ENCODE measurements at regions not wholly inside any gene's neighbourhood (a gene's known extent, or its start where the extent isn't known, plus 50 kb on each side); places are given as distances from the start of the nearest gene placed in this dataset.

DNA sequence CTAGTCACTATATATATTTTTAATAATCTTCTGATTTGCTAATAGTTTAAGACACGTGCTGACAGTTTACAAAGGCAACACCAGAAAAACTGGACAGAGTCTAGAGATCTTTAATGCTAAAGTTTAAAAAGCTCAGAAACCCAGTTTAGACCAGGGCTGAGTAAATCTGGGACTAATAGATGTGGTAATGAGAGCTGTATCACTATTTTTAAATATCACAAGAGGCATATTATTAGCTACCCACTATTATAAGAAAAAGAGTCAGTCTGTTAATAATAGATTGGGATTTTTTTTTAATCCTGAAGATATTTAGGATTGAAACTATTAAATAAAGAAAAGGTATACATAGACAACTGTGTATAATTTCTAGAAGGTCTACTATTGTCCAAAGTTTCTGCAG, 299.9 kb downstream of the ZEB2 start:
- no peak overlapping the region for H3K4me2 ChIP-seq (ENCODE audit: insufficient read depth, insufficient read length, low read length)
- no peaks in the 10 kb centered on the region for H3K27me3 Mint-ChIP-seq (ENCODE audit: low read depth)

More for the DNA sequence above, 299.9 kb downstream of the ZEB2 start:
- H3K79me1 ChIP-seq (ENCODE audit: insufficient read depth, low read depth, low read length, poor library complexity, severe bottlenecking), result no peaks in the 10 kb centered on the region
- H2BK120ac ChIP-seq (ENCODE audit: low read depth, low read length, poor library complexity, severe bottlenecking), result no peak overlapping the region
- no peak overlapping the region for H2BK15ac ChIP-seq (ENCODE audit: low read depth, low read length)
- H2BK12ac ChIP-seq (ENCODE audit: insufficient read length, low read depth, low read length), result no peak overlapping the region
- H3K27me3 ChIP-seq (ENCODE audit: insufficient read depth, low read length), result no peaks in the 10 kb centered on the region
- no peak overlapping the region for H3K14ac ChIP-seq (ENCODE audit: insufficient read depth, low read length)
- no peak for DNase-seq
- no peaks in the 10 kb centered on the region for H4K20me1 ChIP-seq (ENCODE audit: control insufficient read depth, insufficient read depth, insufficient read length)
- H3K23me2 ChIP-seq (ENCODE audit: insufficient read length, low read depth, low read length, poor library complexity, severe bottlenecking), result no peaks in the 10 kb centered on the region
- H4K91ac ChIP-seq (ENCODE audit: insufficient read length, low read depth, low read length), result no peak overlapping the region
- H4K8ac ChIP-seq (replicated peaks; ENCODE audit: insufficient read length, low read depth, low read length), result no peak overlapping the region
- H3K56ac ChIP-seq (ENCODE audit: insufficient read length, low read depth, low read length), result no peak overlapping the region
- Mint-ChIP-seq H3K4me1 (no peaks in the 10 kb centered on the region; a peak in 2 of 4 replicates), H3K27ac (no peak overlapping the region), H3K36me3 (ENCODE audit: insufficient read depth in 1 of 3, low read depth in 3 of 3) (no peaks in the 10 kb centered on the region), H3K9me3 (no peaks in the 10 kb centered on the region), H3K4me3 (no peak overlapping the region)
- H3K4me1 ChIP-seq (ENCODE audit: insufficient read depth, low read length), result no peaks in the 10 kb centered on the region
- H3T11ph ChIP-seq (ENCODE audit: low read length), result no peak overlapping the region
- no peak overlapping the region for H3K4ac ChIP-seq (ENCODE audit: low read depth, low read length)
- H3K18ac ChIP-seq (ENCODE audit: insufficient read length, low read depth, low read length), result no peak overlapping the region
- H3K9ac ChIP-seq (ENCODE audit: extremely low read depth, insufficient read length, low read length), result no peak overlapping the region
- no peak overlapping the region for H2BK20ac ChIP-seq (ENCODE audit: low read depth, low read length, poor library complexity, severe bottlenecking)
- H2AK5ac ChIP-seq (ENCODE audit: insufficient read length, low read length), result no peak overlapping the region
- no peak overlapping the region for H4K5ac ChIP-seq (ENCODE audit: insufficient read length, low read depth, low read length)
- H3K9me3 ChIP-seq (ENCODE audit: control insufficient read depth, low read depth, low read length), result no peaks in the 10 kb centered on the region
- H3K23ac ChIP-seq (ENCODE audit: insufficient read length, low read depth, low read length), result no peak overlapping the region
- TF ChIP-seq, protein P1, sequence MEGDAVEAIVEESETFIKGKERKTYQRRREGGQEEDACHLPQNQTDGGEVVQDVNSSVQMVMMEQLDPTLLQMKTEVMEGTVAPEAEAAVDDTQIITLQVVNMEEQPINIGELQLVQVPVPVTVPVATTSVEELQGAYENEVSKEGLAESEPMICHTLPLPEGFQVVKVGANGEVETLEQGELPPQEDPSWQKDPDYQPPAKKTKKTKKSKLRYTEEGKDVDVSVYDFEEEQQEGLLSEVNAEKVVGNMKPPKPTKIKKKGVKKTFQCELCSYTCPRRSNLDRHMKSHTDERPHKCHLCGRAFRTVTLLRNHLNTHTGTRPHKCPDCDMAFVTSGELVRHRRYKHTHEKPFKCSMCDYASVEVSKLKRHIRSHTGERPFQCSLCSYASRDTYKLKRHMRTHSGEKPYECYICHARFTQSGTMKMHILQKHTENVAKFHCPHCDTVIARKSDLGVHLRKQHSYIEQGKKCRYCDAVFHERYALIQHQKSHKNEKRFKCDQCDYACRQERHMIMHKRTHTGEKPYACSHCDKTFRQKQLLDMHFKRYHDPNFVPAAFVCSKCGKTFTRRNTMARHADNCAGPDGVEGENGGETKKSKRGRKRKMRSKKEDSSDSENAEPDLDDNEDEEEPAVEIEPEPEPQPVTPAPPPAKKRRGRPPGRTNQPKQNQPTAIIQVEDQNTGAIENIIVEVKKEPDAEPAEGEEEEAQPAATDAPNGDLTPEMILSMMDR (conservative IDR thresholded peaks at IDR 0.05), result no peak
- H2AFZ ChIP-seq (ENCODE audit: low read length), result no peak overlapping the region
- H3K27ac ChIP-seq (ENCODE audit: insufficient read length, low read depth, low read length), result no peak overlapping the region
- no CpG with 5 or more reads among the region's 1 CpG for WGBS (ENCODE audit: extremely low coverage, insufficient read length, low lambda C conversion rate)
- no peak overlapping the region for H2BK5ac ChIP-seq (ENCODE audit: insufficient read length, low read length)
- H3K79me2 ChIP-seq (ENCODE audit: insufficient read depth, low read length), result no peaks in the 10 kb centered on the region

Data from H9 (cell line).